GM18502 (cell line): ENCODE measurements at regions not wholly inside any gene's neighbourhood (a gene's known extent, or its start where the extent isn't known, plus 50 kb on each side); places are given as distances from the start of the nearest gene placed in this dataset.

Experiments
- ATAC-seq: cut with Tn5 transposase; IDR thresholded peaks from one replicate; pipeline ENCODE4 v1.9.1; 2021; ENCODE audit warnings: mild to moderate bottlenecking; ENCODE audit not compliant: unreplicated experiment, poor library complexity

DNA sequence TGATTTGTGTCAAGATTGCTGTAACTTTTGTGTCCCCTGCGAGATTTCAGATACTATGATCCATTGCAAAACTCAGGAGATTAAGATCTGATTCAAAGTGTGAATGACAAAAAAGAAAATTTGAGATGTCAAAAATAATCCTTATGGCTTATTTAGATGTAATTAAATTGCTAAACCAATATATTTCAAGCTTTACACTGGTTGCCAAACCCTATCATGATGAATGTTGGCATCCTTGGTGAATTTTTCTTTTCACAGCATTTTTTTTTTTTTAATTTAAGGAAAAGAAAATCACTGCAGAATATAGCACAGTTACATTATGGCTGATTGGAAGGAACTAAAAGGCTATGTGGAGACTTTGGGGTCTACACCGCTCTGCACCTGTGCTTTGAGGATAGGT is 133.5 kb upstream of the PITRM1 start:
- ATAC-seq: no peak

DNA sequence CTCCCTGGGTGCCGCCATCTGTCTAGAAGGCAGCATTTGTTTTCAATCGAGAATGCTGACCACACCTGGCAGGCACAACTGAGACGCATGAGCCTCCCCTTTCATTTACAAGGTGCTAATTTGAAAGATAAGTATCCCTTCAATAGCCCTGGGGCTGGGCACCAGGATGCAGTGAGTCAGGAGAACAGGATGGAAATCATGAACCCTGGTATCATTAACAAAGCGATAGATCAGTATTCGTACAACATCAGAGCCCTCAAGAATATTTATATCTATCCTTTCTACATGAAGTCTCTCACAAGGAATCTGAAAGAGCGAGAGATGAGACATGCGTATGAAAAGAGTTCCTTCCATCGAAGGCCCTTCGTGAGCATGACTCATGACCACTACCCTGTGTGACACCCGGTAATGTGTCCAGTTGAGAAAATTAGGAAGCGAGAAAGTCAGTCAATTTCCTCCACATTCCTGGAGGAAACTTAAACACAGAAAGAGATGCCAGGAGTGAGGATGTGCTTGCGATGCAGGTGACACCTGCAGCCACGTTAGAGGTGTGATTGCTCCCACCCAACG is 123.1 kb upstream of the PITRM1 start:
- no peak for ATAC-seq

DNA sequence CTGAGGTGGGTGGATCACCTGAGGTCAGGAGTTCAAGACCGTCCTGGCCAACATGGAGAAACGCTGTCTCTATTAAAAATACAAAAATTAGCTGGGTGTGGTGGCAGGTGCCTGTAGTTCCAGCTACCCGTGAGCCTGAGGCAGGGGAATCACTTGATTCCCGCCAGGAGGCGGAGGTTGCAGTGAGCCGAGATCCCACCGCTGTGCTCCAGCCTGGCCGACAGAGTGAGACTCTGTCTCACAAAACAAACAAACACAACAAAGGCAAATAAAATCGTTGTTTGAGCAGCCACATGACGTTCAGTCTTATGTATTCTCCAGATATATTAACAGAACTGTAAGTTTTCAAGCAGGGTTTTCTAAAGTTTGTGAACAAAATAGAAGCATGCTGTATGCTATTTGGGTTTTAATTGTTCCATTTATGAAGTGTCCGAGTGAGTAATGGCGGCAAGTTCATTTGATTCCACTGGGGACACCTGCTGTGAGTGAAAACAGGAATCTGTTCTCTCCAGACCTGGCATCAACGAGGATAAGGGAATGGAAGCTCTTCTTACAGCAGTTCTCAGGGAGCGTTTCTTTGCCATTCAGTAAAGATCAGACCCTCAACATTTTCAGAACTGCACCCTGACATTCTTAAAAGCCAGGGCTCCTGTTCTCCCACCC is 122.5 kb upstream of the PITRM1 start:
- ATAC-seq: no peak

DNA sequence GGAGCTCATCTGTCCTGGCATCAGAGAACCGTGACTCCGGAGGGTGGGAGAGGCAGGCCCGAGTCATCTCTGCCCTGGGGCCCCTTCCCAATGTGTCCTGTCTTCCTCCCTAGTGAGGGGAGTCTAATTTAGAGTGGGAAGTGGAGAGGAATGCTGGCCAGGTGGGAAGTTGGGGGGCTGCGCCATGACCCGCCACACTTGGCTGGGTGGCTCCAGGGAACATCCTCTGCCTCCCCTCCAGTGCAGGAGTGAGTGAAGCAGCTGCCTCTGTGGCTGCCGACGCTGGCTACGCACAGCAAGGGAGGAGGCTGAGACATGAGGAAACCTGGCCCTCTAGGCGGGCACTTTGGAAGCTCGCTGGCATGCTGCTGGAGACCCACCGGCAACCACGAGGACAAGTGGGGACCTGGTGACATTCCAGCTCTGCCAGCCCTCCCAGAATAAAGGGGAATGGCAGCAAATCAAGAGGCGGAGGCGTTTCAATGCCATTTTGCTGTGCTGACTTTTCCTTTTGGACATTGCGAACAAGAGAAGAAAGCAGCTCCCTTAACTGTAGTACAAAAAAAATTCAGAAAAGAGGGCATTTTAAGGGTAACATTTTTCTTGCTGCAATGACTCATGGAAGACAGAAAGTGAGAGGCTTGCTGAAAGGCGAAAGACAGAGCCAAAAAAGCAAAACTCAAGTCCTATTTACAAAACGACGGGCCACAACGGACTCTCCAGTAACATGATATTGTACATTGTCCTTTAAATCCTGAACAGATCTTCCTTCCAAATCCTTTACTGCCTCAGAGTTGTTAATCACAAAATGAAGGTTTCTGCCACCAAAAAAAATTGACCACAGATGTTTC is 121.2 kb upstream of the PITRM1 start:
- no peak for ATAC-seq

DNA sequence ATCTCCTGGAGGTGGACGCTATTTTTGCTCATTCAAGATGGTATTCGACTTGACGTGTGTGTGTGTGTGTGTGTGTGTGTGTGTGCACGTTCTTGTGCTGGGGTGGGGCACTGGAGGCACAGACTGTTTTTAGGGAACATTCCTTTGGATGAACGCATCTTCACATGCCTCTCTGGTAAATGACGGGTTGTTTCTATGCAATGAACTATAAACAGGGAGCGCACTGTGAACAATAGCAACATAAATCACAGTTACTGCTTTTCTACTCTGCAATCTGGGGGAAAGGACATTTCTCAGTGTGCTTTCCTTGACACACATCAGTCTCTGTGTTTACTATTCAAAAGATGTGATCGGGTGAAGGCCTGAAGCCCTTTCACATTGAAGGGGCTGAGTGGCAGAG is 120.1 kb upstream of the PITRM1 start:
- ATAC-seq: no peak

DNA sequence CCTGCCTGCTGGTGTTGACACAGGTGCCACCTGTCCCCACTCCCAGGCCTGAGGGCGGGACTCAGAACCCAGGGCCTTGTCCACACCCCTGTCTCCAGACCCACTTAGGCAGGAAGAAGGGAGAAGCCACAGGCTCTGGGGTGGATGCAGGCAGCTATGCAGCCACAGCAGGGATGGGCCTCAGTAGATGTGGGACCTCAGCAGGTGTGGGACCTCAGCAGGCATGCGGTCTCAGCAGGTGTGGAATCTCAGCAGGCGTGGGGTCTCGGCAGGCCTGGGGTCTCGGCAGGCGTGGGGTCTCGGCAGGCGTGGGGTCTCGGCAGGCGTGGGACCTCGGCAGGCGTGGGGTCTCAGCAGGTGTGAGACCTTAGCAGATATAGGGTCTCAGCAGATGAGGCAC is 118.0 kb upstream of the PITRM1 start:
- no peak for ATAC-seq

DNA sequence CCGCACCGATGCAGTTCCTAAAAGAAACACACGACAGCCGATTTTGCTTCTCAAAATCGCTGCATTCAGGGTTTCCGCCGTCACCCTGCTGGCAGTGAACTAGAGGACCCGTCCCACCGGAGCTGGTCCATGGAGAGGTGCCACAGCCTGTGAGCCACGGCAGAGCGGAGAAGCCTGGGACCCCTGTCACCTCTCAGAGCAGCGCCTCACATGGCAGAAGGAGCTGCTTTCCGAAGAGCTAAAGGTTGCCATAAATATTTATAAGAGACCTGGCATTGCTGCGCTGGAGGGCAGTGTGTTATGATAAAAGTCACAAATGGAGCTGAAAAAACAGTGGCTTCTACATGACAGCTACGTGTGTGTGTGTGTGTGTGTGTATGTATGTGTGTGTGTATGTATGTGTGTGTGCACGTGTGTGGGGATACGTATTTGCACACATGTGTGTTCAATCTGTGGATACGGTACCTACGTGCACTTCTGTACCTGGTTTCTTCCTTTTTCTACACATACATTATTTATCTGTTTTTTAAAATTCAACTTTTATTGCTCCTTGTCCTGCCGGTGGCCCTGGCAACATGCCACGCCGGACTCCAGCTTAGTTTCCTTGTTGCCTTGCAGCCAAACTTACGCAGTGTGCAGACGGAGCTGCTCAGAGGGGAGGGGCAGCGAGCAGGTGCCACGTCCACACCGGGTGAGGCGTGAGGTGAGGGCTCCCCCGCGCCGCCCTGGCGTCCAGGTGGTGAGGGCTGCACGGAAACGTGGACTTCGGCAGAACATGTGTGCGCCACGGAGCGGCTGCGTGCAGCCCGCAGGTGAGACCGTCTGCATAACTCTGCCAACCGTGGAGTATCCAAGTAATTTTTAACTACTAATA is 115.2 kb upstream of the PITRM1 start:
- no peak for ATAC-seq

DNA sequence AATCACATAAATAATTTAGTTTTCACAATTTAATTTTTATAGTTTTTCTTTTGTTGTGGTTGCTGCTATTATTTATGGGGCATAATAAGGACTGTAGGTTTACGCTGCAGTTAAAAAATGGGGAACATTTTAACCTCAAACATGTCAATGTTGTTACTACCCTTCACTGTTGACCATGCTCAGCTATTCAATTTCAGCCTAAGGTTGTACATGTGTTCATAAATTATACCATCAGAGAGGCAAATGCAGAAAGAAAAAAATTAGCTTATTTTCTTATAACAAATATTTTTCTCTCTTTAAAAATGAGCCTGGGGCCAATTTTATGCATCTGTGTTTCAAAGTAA is 110.1 kb upstream of the PITRM1 start:
- no peak for ATAC-seq

DNA sequence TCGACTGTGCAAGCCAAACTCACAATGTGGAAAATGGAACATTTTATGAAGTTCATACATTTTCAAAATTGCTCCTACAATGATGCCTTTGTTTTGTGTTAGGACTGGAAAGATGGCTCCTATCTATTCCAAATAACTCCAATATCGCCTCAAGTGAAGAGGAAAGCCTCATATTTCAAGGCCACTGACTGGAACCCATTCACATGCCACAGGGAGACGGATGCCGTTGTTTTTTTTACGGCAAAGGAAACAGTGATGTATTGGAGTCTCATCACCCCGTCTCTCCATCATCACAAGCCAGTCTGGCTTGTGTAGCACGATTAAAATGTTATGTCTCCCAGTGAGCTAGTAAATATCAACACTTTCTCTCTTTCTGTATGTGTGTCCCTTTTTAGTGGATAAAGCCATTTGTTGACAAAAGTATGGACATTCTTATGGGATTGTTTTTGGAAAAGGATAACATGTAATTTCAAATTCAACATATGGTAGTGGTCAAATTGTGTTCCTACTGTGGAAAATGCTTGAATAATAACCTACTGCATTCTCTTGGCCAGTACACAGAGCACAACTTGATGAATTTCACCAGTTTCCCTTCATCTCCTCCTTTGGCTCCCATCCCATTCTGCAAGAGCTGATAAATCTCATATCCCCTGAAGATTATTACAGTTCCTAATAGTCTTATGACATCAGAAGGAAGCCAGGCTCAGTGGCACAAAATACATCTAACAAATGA is 109.5 kb upstream of the PITRM1 start:
- ATAC-seq: no peak

DNA sequence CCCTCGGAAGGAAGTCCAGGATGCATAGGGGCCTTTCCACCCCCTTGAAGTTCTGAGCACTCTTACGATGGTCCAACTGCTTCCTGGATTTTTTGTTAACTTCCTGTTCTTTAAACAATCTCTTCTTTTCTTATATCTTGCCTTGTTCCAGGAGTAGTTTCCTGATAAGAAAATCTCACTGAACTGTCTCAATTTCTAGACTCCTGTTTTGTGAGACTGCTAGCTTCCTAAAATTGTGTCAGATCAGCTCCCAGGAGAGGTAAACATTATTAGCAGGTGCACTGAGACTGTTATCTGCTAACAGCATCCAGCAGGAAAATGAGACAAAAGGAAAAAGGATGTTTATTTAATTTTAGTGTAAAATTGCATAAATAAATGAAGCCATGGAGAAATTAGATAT is 106.2 kb upstream of the PITRM1 start:
- ATAC-seq: no peak

DNA sequence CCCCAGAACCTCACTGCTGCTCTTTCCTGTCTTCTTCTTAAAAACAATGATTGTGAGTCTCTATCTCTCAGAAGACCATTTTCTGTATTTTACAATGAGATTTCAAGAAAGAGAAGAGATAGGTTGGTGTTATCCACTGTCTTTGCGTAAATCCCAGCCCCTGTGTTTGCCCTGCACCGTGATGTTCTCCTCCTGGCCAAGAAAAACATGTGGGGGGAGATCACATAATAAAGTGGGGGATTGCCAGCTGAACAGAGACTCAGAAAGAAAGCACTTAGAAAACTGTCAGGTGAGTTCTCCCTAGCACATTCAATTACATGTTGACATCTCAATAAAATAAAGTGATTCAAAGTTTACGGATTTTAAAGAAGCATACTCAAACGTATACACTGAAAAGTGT is 105.0 kb upstream of the PITRM1 start:
- no peak for ATAC-seq

DNA sequence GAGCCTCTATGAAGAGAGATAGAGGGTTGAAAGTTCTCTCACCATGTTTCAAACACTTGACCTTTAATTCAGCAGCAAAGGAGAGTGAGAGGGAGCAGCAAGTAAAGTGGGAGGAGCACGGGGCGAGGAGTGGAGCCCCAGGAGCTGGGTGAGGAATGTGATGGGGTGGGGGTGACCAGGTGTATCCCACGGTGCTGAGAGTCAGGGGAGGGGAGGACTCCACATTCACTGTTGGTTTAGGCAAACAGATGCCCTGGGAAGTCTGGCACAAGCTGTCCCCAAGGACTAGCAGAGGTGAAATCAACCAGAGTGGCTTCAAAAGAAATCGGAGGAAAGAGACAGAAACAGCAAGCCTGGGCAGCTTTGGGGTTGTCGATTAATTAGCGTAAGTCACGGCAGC is 101.8 kb upstream of the PITRM1 start:
- ATAC-seq: no peak

DNA sequence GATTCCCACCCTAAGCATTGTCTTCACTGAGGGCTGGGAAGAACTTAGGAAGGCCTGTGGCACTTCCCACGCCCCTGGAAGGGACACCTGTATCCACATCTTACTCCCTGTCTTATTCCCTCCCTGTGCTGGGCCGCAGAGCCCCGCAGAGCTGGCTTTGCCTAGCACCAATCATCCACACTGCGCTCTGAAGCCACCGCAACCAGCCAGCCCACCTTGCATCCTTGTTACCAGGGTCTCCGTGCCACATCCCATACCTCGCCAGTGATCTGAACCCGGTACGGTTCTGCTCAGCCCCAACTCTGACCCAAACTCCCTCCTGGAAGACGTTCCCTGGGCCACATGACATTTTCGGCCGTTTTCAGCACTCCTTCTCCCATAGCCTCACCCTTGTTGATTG is 101.4 kb upstream of the PITRM1 start:
- ATAC-seq: no peak

DNA sequence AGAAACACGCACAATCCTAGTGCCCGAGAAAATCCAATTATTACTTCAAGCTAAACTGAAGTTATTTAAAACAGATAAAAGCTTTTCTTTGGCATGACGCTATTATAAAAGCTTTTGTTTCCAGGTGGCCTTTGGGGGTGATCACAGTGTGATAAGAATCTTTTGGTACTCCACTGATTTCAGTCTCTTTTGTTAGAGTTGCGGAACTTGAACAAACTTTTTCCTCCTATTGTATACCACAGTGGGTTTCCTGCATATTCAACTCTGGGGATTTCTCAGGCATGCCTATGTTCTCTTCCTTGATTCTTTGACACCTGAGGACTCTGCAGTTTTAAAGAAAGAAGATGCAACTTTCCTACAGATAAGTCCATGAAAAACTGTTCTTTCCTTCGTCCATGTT is 99.7 kb upstream of the PITRM1 start:
- no peak for ATAC-seq

DNA sequence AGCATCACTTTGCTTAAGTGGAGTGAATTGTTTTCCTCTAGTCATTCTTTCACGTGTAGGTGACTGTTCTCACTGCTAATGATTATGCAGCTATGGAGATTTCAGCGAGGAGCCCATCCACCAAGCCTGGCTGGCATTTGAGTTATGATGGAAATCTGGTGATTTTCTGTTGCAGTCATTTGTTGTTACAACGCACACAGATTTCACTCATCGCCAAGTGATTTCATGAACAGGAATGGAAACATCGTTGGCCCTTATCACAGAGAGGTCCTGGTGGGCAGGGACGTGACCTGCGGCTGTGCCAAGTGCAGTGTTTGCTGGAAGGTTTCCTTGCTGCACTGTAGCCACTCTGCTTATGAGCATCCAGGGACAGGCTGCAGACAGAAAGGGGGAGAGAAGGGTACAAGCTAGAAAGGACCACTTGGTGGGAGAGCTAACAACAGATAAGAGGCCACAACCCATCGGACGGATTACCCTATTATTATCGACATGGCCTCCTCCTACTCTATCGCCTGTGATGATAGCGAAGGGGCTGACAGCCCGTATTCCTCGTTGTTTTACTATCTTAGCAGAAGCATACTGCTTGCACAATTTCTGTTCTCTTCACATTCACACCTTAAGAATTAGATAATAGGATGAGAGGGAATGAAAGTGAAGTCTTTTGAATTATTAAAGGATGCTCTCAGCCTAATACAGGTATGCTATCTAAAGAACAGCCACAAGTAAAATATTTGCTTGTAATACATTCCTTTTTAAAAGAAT is 99.0 kb upstream of the PITRM1 start:
- no peak for ATAC-seq

DNA sequence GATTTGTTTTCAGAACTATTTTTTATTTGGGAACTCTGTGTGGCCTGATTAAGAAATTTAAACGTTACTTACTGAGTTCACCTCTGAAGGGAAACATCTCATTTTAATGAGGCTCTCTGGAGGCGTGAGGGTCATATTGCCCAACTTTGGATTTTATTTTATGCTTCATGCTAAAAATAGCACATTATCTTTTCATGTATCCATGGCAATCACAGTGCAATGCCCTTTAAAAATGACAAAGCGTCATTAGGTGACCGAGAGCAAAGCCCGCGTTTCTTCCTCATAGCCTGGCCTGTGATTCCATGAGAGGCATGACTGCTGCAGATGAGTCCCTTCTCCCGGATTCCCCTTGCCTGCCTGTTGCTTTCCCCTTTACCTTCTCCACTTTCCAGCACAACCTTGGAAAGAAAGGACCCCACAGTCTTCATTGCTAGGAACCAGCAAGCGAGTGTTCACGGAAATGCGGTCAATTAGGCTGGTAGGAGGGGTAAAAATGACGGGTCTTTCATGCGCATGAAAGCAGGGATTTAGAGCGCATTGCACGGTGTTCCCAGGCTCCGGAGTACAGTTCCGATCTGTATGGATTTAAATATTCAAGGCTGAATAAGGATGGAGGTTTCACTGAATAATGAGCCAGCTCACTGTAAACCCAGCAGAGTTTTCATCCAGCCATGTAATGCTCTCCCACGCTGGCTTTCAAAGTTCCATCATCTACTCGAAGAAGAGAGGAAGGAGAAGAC is 98.2 kb upstream of the PITRM1 start:
- ATAC-seq: no peak

DNA sequence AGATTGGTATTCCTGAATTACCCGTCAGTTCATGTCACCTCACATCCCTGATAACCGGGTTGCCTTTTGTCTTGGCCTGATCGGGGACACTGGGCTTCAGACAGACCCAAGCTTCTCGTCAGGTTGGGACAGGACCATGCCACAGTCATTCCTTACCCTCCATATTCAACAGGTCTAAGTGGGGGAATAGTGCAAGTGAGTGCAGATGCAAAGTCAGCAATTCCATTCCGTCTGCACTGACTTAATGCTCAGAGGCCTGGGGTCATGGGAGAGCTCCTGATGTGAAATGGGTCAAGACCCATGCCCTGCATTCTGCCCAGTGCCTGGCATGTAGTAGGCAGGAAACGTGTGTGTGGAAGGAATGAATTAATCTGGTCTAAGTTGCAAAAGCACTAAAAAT is 95.4 kb upstream of the PITRM1 start:
- ATAC-seq: no peak

DNA sequence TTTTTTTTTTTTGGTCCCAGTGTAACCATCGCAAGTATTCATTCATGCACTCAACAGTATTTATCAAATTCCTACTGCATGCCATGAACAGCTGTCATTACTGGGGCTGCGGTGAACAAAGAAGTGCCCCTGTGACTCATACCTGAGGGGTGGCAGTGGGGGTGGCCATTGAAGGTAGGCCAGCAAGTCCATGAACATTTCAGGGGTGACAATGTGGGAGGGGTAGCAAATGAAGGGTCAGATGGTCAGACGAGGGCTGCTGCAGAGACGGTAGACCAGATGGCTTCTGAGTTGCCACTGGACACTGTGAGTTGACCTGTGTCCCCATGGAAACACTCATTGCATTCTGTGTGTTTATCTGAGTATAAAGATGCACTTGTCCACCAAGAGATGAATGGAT is 92.5 kb upstream of the PITRM1 start:
- ATAC-seq: no peak
